NCI-H748 (cell line): ENCODE measurements at regions not wholly inside any gene's neighbourhood (a gene's known extent, or its start where the extent isn't known, plus 50 kb on each side); places are given as distances from the start of the nearest gene placed in this dataset.
"Not testable (repeated sequence)": the region's sequence is repeated elsewhere in the genome, so short reads cannot be mapped to it uniquely, and the experiment has no call there.

ENCODE experiments used
- DNase-seq: peaks from one replicate; lab custom pipeline; 2025; ENCODE audit not compliant: unreplicated experiment; lab: John Stamatoyannopoulos, UW

GRCh38 chr14:81584495-81584894 is 50.8 kb upstream of the SEL1L start:
- DNase-seq = no peak

GRCh38 chr14:81589381-81590065 is 55.9 kb upstream of the SEL1L start:
- no peak for DNase-seq

- no peak for DNase-seq
These were observed 57.6 kb upstream of the SEL1L start for GRCh38 chr14:81591266-81591665.

- no peak for DNase-seq
These were observed 60.4 kb upstream of the SEL1L start for GRCh38 chr14:81594012-81594411.

GRCh38 chr14:81605660-81606059 is 72.0 kb upstream of the SEL1L start:
- no peak for DNase-seq

- DNase-seq = no peak
These were observed 79.8 kb upstream of the SEL1L start for GRCh38 chr14:81613341-81614045.

GRCh38 chr14:81614302-81614701 is 80.6 kb upstream of the SEL1L start:
- DNase-seq = not testable (repeated sequence)

GRCh38 chr14:81618695-81619094 is 85.0 kb upstream of the SEL1L start:
- no peak for DNase-seq

GRCh38 chr14:81619816-81620215 is 86.2 kb upstream of the SEL1L start:
- DNase-seq = no peak

GRCh38 chr14:81623771-81624396 is 90.2 kb upstream of the SEL1L start:
- DNase-seq = not testable (repeated sequence)

- DNase-seq = peak; percentile 71
These were observed 91.7 kb upstream of the SEL1L start for GRCh38 chr14:81625343-81625742.

GRCh38 chr14:81632157-81632556 is 98.5 kb upstream of the SEL1L start:
- DNase-seq = no peak

- DNase-seq = no peak
These were observed 99.8 kb upstream of the SEL1L start for GRCh38 chr14:81633496-81633895.

GRCh38 chr14:81637639-81638038 is 104.0 kb upstream of the SEL1L start:
- no peak for DNase-seq

GRCh38 chr14:81638656-81639280 is 105.1 kb upstream of the SEL1L start:
- DNase-seq = no peak

- no peak for DNase-seq
These were observed 120.0 kb upstream of the SEL1L start for GRCh38 chr14:81653626-81654025.

- no peak for DNase-seq
These were observed 122.0 kb upstream of the SEL1L start for GRCh38 chr14:81655423-81656314.

GRCh38 chr14:81656811-81657210 is 123.2 kb upstream of the SEL1L start:
- no peak for DNase-seq

GRCh38 chr14:81662066-81662465 is 128.4 kb upstream of the SEL1L start:
- no peak for DNase-seq

- DNase-seq = no peak
These were observed 129.0 kb upstream of the SEL1L start for GRCh38 chr14:81662570-81663197.
